ENCODE measurements at regions not wholly inside any gene's neighbourhood (a gene's known extent, or its start where the extent isn't known, plus 50 kb on each side); places are given as distances from the start of the nearest gene placed in this dataset.

DNA sequence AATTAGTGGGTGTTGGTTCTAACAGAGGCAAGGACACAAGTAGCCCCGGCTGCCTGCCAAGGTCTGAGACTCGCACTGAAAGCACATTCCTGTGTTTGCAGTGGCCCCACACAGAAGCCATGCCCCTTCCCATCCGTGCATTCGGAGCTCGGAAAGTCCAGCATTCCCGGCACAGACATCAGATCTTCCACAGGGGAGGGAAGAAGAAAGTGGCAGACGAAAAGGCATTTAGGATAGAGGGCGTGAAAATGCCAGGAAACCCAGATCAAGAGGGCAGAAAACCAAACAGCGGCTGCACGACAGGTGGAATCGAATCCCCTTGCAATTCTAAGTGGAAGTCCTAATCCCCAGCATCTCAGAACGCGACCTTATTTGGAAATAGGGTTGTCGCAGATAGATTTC is 105.5 kb upstream of the ASB18 start:
- Histone ChIP-seq H3K4me1 (ENCODE audit: insufficient read depth, low read length) (no peaks in the 10 kb centered on the region), H3K4me2 (ENCODE audit: low read depth, low read length) (no peak overlapping the region), H3K27me3 (ENCODE audit: control insufficient read depth in 1 of 2, insufficient read depth in 2 of 2, low read length in 2 of 2) (peaks cover 9 to 54% of the 10 kb centered on the region in 2 experiments; a peak in 4 of 5 replicates), H3K36me3 (replicated peaks in 1 of 2; ENCODE audit: control insufficient read depth in 1 of 2, insufficient read depth in 2 of 2, low read length in 2 of 2) (no peaks in the 10 kb centered on the region), H3K27ac (ENCODE audit: extremely low read length, insufficient read depth, low read length) (no peak overlapping the region), H3K79me2 (ENCODE audit: insufficient read depth, low read length) (no peaks in the 10 kb centered on the region), H4K20me1 (ENCODE audit: insufficient read depth, low read length) (no peaks in the 10 kb centered on the region), H3K4me3 (replicated peaks in 1 of 3; ENCODE audit: insufficient read depth in 1 of 3, low read depth in 2 of 3, low read length in 3 of 3) (no peak overlapping the region), H3K9me3 (ENCODE audit: low read length) (no peaks in the 10 kb centered on the region), H3K9ac (ENCODE audit: insufficient read depth, low read depth, low read length) (no peak overlapping the region), H2AFZ (ENCODE audit: low read length) (no peak overlapping the region)
- intact Hi-C loops (cut with micrococcal nuclease; ENCODE audit: unreplicated experiment) (no loop called here), in situ Hi-C loops (cut with HindIII; ENCODE audit: extremely low pct_ligation_motif_present, low pct_unique_long_range_greater_than_20kb) (no loop called here)
- FAIRE-seq (no peak), ATAC-seq (no peak), DNase-seq (ENCODE audit: low spot score) (no peak)
- WGBS (ENCODE audit: low lambda C conversion rate), result 4% methylated on average over 14 of the region's 14 CpGs
- ChIA-PET CTCF (ENCODE audit: low intra/inter-chr PET ratio, low total read pairs) (interaction anchor here (0.6 kb wide), 1 partner anchor 790 kb away, joined by 3 read pairs; no protein-coding TSS in a partner anchor), POLR2A (no interaction called here)
- TF ChIP-seq EZH2 (conservative IDR thresholded peaks at IDR 0.05; ENCODE audit: low read depth, low read length) (0 out of 2 replicates have a peak, but pooled peaks have one; percentile 22), ZNF101 (CRISPR knock-in tag; IDR thresholded peaks at IDR 0.05; ENCODE audit: borderline replicate concordance, low read depth) (no peak), ZNF264 (CRISPR knock-in tag; IDR thresholded peaks at IDR 0.05) (no peak)
- no TSS peak for BruUV-seq (replicated peaks)

DNA sequence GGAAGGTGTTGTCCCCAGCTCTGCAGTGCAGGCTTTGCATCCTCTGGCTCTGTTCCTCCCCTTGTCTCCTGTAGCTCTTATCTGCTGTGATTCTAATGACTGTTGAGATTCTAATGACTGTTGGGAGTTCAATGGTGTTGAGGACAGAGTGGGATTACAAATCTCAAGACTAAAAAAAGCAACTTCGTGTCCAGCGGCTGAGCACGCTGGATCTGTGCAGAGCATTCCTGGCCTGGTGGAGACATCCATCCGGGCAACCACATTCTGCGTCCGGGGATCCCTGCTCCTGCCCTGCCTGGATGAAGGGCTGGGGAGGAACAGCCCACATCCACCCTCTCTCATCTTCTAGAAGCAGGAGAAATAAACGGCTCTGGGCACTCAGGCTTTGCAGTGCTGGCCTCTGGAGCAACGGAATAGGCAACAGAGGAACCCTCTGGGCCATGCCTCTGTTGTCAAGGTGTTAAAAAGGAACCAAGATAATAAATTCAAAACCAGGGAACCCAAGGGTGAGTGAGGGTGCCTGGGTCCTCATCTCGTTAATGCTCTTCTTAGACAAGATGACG is 106.7 kb upstream of the ASB18 start:
- TF ChIP-seq, protein P1, sequence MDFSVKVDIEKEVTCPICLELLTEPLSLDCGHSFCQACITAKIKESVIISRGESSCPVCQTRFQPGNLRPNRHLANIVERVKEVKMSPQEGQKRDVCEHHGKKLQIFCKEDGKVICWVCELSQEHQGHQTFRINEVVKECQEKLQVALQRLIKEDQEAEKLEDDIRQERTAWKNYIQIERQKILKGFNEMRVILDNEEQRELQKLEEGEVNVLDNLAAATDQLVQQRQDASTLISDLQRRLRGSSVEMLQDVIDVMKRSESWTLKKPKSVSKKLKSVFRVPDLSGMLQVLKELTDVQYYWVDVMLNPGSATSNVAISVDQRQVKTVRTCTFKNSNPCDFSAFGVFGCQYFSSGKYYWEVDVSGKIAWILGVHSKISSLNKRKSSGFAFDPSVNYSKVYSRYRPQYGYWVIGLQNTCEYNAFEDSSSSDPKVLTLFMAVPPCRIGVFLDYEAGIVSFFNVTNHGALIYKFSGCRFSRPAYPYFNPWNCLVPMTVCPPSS (IDR thresholded peaks at IDR 0.05), result no peak
- TF ChIP-seq, protein P2, sequence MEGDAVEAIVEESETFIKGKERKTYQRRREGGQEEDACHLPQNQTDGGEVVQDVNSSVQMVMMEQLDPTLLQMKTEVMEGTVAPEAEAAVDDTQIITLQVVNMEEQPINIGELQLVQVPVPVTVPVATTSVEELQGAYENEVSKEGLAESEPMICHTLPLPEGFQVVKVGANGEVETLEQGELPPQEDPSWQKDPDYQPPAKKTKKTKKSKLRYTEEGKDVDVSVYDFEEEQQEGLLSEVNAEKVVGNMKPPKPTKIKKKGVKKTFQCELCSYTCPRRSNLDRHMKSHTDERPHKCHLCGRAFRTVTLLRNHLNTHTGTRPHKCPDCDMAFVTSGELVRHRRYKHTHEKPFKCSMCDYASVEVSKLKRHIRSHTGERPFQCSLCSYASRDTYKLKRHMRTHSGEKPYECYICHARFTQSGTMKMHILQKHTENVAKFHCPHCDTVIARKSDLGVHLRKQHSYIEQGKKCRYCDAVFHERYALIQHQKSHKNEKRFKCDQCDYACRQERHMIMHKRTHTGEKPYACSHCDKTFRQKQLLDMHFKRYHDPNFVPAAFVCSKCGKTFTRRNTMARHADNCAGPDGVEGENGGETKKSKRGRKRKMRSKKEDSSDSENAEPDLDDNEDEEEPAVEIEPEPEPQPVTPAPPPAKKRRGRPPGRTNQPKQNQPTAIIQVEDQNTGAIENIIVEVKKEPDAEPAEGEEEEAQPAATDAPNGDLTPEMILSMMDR (CRISPR knock-in tag; IDR thresholded peaks at IDR 0.05), result no peak
- intact Hi-C loops (cut with micrococcal nuclease; ENCODE audit: unreplicated experiment) (no loop called here), in situ Hi-C loops (cut with HindIII; ENCODE audit: extremely low pct_ligation_motif_present, low pct_unique_long_range_greater_than_20kb) (no loop called here)
- no peak for DNase-seq (ENCODE audit: low spot score)
- ChIA-PET POLR2A (no interaction called here), CTCF (ENCODE audit: low intra/inter-chr PET ratio, low total read pairs) (no interaction called here)
- Histone ChIP-seq H4K20me1 (ENCODE audit: insufficient read depth, low read length) (no peaks in the 10 kb centered on the region), H3K27ac (ENCODE audit: extremely low read length, insufficient read depth, low read length) (no peak overlapping the region), H3K79me2 (ENCODE audit: insufficient read depth, low read length) (no peaks in the 10 kb centered on the region), H3K27me3 (ENCODE audit: control insufficient read depth in 1 of 2, insufficient read depth in 2 of 2, low read length in 2 of 2) (peaks cover 7 to 43% of the 10 kb centered on the region in 2 experiments; a peak in 4 of 5 replicates), H3K36me3 (replicated peaks in 1 of 2; ENCODE audit: control insufficient read depth in 1 of 2, insufficient read depth in 2 of 2, low read length in 2 of 2) (no peaks in the 10 kb centered on the region), H3K9me3 (ENCODE audit: low read length) (no peaks in the 10 kb centered on the region), H3K9ac (ENCODE audit: insufficient read depth, low read depth, low read length) (no peak overlapping the region), H3K4me3 (replicated peaks in 1 of 3; ENCODE audit: insufficient read depth in 1 of 3, low read depth in 2 of 3, low read length in 3 of 3) (no peak overlapping the region), H2AFZ (ENCODE audit: low read length) (no peak overlapping the region), H3K4me1 (ENCODE audit: insufficient read depth, low read length) (no peaks in the 10 kb centered on the region), H3K4me2 (ENCODE audit: low read depth, low read length) (no peak overlapping the region)
- FAIRE-seq, result no peak
- ATAC-seq, result no peak
- WGBS (ENCODE audit: low lambda C conversion rate), result 18% methylated on average over 10 of the region's 10 CpGs
- no TSS peak for BruUV-seq (replicated peaks)
